NB4 (cell line): ENCODE measurements at regions not wholly inside any gene's neighbourhood (a gene's known extent, or its start where the extent isn't known, plus 50 kb on each side); places are given as distances from the start of the nearest gene placed in this dataset.

Experiments
- POLR2A ChIP-seq: IDR thresholded peaks from 2 replicates; pipeline ENCODE4 v1.6.1; 2011; ENCODE audit warnings: mild to moderate bottlenecking; ENCODE audit not compliant: insufficient read length; ENCODE audit errors: extremely low read depth
- TF ChIP-seq, protein P1 (sequence below): IDR thresholded peaks from one replicate; pipeline ENCODE4 v1.5.1; 2012; ENCODE audit warnings: low read depth, low read length

DNA sequence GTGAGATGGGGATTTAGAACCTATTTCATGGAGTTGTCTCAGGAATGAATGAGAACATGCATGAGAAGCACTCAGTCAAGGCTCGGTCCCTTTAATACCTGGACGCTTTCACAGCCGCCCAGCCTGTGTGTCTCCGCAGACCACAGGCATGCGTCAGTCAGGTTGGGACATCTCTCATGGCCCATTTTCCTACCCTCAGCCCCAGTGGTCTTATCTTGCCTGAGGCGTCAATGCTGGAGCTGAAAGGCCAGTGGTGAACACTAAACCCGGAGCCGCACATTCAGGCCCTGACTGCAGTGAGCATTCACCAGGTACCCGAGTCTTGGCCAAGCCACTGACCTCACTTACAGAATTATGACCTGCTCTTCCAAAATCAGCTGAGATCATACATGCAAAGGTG is 263.2 kb upstream of the RAB4A start:
- no peak for TF ChIP-seq POLR2A
- TF ChIP-seq, protein P1, sequence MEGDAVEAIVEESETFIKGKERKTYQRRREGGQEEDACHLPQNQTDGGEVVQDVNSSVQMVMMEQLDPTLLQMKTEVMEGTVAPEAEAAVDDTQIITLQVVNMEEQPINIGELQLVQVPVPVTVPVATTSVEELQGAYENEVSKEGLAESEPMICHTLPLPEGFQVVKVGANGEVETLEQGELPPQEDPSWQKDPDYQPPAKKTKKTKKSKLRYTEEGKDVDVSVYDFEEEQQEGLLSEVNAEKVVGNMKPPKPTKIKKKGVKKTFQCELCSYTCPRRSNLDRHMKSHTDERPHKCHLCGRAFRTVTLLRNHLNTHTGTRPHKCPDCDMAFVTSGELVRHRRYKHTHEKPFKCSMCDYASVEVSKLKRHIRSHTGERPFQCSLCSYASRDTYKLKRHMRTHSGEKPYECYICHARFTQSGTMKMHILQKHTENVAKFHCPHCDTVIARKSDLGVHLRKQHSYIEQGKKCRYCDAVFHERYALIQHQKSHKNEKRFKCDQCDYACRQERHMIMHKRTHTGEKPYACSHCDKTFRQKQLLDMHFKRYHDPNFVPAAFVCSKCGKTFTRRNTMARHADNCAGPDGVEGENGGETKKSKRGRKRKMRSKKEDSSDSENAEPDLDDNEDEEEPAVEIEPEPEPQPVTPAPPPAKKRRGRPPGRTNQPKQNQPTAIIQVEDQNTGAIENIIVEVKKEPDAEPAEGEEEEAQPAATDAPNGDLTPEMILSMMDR: no peak
